ENCODE measurements at regions not wholly inside any gene's neighbourhood (a gene's known extent, or its start where the extent isn't known, plus 50 kb on each side); places are given as distances from the start of the nearest gene placed in this dataset.

GRCh38 chr7:45992826-45993225 is 71.8 kb upstream of the IGFBP3 start:
- Histone ChIP-seq H3K36me3 (replicated peaks in 1 of 2; ENCODE audit: control extremely low read depth in 1 of 2, control insufficient read depth in 1 of 2, extremely low read depth in 1 of 2, insufficient read depth in 2 of 2, low read length in 1 of 2) (no peaks in the 10 kb centered on the region), H3K4me3 (ENCODE audit: control extremely low read depth in 1 of 5, extremely low read depth in 1 of 5, insufficient read depth in 1 of 5, low read depth in 2 of 5, low read length in 4 of 5) (no peak overlapping the region), H3K4me2 (replicated peaks; ENCODE audit: low read depth, low read length, poor library complexity, severe bottlenecking) (no peak overlapping the region), H4K20me1 (ENCODE audit: control insufficient read depth, insufficient read depth, low read length, poor library complexity, severe bottlenecking) (no peaks in the 10 kb centered on the region), H3K9ac (ENCODE audit: low read length) (no peak overlapping the region), H3K4me1 (ENCODE audit: control insufficient read depth in 2 of 2, insufficient read depth in 2 of 2, low read length in 2 of 2) (no peaks in the 10 kb centered on the region), H2AFZ (ENCODE audit: insufficient read depth, low read depth, low read length, poor library complexity, severe bottlenecking) (no peak overlapping the region), H3K9me3 (ENCODE audit: control extremely low read depth in 1 of 3, control insufficient read depth in 2 of 3, insufficient read depth in 1 of 3, low read length in 2 of 3) (peaks cover 0 to 10% (median 9%) of the 10 kb centered on the region in 3 donors), H3K27ac (ENCODE audit: low read length in 2 of 2) (no peak overlapping the region), H3K79me2 (ENCODE audit: control insufficient read depth, insufficient read depth, low read length) (no peaks in the 10 kb centered on the region), H3K27me3 (replicated peaks in 1 of 4; ENCODE audit: control extremely low read depth in 1 of 4, control insufficient read depth in 3 of 4, insufficient read depth in 4 of 4, low read length in 3 of 4) (no peaks in the 10 kb centered on the region)
- no peaks in the 10 kb centered on the region for H3K27me3 Mint-ChIP-seq
- WGBS (ENCODE audit: insufficient coverage), result no CpG with 5 or more reads among the region's 4 CpGs
- ATAC-seq (ENCODE audit: low read depth) (no peak), DNase-seq (no peak)
- POLR2A ChIA-PET, result no interaction called here
- peaks cover 6% of the 10 kb centered on the region for H3K9me3 Mint-ChIP-seq (ENCODE audit: insufficient read depth)
- intact Hi-C loops (cut with micrococcal nuclease), result no loop called here
- CTCF ChIA-PET, result no interaction called here
- H3K4me1 Mint-ChIP-seq, result no peaks in the 10 kb centered on the region
- no peak for TF ChIP-seq EZH2 (IDR thresholded peaks at IDR 0.05; ENCODE audit: borderline replicate concordance, insufficient read depth, low read depth, low read length, poor library complexity, severe bottlenecking)
- TF ChIP-seq, protein P1, sequence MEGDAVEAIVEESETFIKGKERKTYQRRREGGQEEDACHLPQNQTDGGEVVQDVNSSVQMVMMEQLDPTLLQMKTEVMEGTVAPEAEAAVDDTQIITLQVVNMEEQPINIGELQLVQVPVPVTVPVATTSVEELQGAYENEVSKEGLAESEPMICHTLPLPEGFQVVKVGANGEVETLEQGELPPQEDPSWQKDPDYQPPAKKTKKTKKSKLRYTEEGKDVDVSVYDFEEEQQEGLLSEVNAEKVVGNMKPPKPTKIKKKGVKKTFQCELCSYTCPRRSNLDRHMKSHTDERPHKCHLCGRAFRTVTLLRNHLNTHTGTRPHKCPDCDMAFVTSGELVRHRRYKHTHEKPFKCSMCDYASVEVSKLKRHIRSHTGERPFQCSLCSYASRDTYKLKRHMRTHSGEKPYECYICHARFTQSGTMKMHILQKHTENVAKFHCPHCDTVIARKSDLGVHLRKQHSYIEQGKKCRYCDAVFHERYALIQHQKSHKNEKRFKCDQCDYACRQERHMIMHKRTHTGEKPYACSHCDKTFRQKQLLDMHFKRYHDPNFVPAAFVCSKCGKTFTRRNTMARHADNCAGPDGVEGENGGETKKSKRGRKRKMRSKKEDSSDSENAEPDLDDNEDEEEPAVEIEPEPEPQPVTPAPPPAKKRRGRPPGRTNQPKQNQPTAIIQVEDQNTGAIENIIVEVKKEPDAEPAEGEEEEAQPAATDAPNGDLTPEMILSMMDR (IDR thresholded peaks at IDR 0.05), result no peak
- no peak overlapping the region for H3K4me3 Mint-ChIP-seq
- no peak overlapping the region for H3K27ac Mint-ChIP-seq

GRCh38 chr7:45990276-45990675 is 69.2 kb upstream of the IGFBP3 start:
- no peaks in the 10 kb centered on the region for H3K36me3 ChIP-seq (replicated peaks in 1 of 2; ENCODE audit: control extremely low read depth in 1 of 2, control insufficient read depth in 1 of 2, extremely low read depth in 1 of 2, insufficient read depth in 2 of 2, low read length in 1 of 2)
- no peaks in the 10 kb centered on the region for H3K79me2 ChIP-seq (ENCODE audit: control insufficient read depth, insufficient read depth, low read length)
- WGBS (ENCODE audit: insufficient coverage), result 50% methylated on average over 3 of the region's 3 CpGs
- Mint-ChIP-seq H3K4me1 (no peaks in the 10 kb centered on the region), H3K4me3 (no peak overlapping the region), H3K9me3 (ENCODE audit: insufficient read depth) (no peaks in the 10 kb centered on the region), H3K27ac (no peak overlapping the region), H3K27me3 (no peaks in the 10 kb centered on the region)
- ChIA-PET CTCF (no interaction called here), POLR2A (no interaction called here)
- ATAC-seq (ENCODE audit: low read depth) (no peak), DNase-seq (no peak)
- intact Hi-C loops (cut with micrococcal nuclease), result no loop called here
- TF ChIP-seq, protein P1 (IDR thresholded peaks at IDR 0.05), result no peak
- TF ChIP-seq EZH2 (IDR thresholded peaks at IDR 0.05; ENCODE audit: borderline replicate concordance, insufficient read depth, low read depth, low read length, poor library complexity, severe bottlenecking), result no peak
- no peak overlapping the region for H3K27ac ChIP-seq (ENCODE audit: low read length in 2 of 2)
- no peak overlapping the region for H2AFZ ChIP-seq (ENCODE audit: insufficient read depth, low read depth, low read length, poor library complexity, severe bottlenecking)
- H3K9ac ChIP-seq (ENCODE audit: low read length), result no peak overlapping the region
- H3K4me3 ChIP-seq (ENCODE audit: control extremely low read depth in 1 of 5, extremely low read depth in 1 of 5, insufficient read depth in 1 of 5, low read depth in 2 of 5, low read length in 4 of 5), result no peak overlapping the region
- H4K20me1 ChIP-seq (ENCODE audit: control insufficient read depth, insufficient read depth, low read length, poor library complexity, severe bottlenecking), result no peaks in the 10 kb centered on the region
- H3K9me3 ChIP-seq (ENCODE audit: control extremely low read depth in 1 of 3, control insufficient read depth in 2 of 3, insufficient read depth in 1 of 3, low read length in 2 of 3), result peaks cover 0 to 9% (median 3%) of the 10 kb centered on the region in 3 donors
- no peak overlapping the region for H3K4me2 ChIP-seq (replicated peaks; ENCODE audit: low read depth, low read length, poor library complexity, severe bottlenecking)
- H3K4me1 ChIP-seq (ENCODE audit: control insufficient read depth in 2 of 2, insufficient read depth in 2 of 2, low read length in 2 of 2), result no peaks in the 10 kb centered on the region
- H3K27me3 ChIP-seq (replicated peaks in 1 of 4; ENCODE audit: control extremely low read depth in 1 of 4, control insufficient read depth in 3 of 4, insufficient read depth in 4 of 4, low read length in 3 of 4), result no peaks in the 10 kb centered on the region
